Nephron progenitor cell (in vitro differentiated cells): ENCODE measurements at regions not wholly inside any gene's neighbourhood (a gene's known extent, or its start where the extent isn't known, plus 50 kb on each side); places are given as distances from the start of the nearest gene placed in this dataset.

ENCODE experiments used
- DNase-seq: peaks from one replicate; pipeline ENCODE4 v3.0.0; 2021
- H3K27ac Mint-ChIP-seq: 2 replicates; pipeline ENCODE4 v1.8.0; 2021; ENCODE audit warnings: mild to moderate bottlenecking, moderate library complexity, mixed read lengths
- H3K27me3 Mint-ChIP-seq: 2 replicates; pipeline ENCODE4 v1.8.0; 2021; ENCODE audit warnings: mild to moderate bottlenecking, low read depth, mixed read lengths; ENCODE audit not compliant: poor library complexity
- H3K36me3 Mint-ChIP-seq: 2 replicates; pipeline ENCODE4 v1.8.0; 2021; ENCODE audit warnings: low read depth, mixed read lengths
- H3K4me1 Mint-ChIP-seq: 2 replicates; pipeline ENCODE4 v1.8.0; 2021; ENCODE audit warnings: mixed read lengths
- H3K4me3 Mint-ChIP-seq: 2 replicates; pipeline ENCODE4 v1.8.0; 2021; ENCODE audit warnings: mild to moderate bottlenecking, moderate library complexity, mixed read lengths
- H3K9me3 Mint-ChIP-seq: 2 replicates; pipeline ENCODE4 v1.8.0; 2021; ENCODE audit warnings: mild to moderate bottlenecking, moderate library complexity, mixed read lengths
- CTCF ChIP-seq: fragments of 200-600 bp; sonication (generic); IDR thresholded peaks from 2 replicates; pipeline ENCODE4 v1.5.0; 2021; ENCODE audit warnings: antibody characterized with exemption

GRCh38 chr6:139970591-139970991, 596.1 kb upstream of the CITED2 start:
- H3K4me1 Mint-ChIP-seq = peaks cover 27% of the 10 kb centered on the region
- H3K9me3 Mint-ChIP-seq = peaks cover 26% of the 10 kb centered on the region
- H3K4me3 Mint-ChIP-seq = no peak overlapping the region
- H3K27me3 Mint-ChIP-seq = no peaks in the 10 kb centered on the region
- no peak for DNase-seq
- peak overlapping the region; percentile 29 for H3K27ac Mint-ChIP-seq
- TF ChIP-seq CTCF = no peak
- H3K36me3 Mint-ChIP-seq = peaks cover 10% of the 10 kb centered on the region

GRCh38 chr6:139967497-139967896, 593.0 kb upstream of the CITED2 start:
- Mint-ChIP-seq H3K27me3 (peaks cover 4% of the 10 kb centered on the region), H3K9me3 (peaks cover 26% of the 10 kb centered on the region), H3K4me1 (peaks cover 41% of the 10 kb centered on the region), H3K4me3 (no peak overlapping the region), H3K27ac (no peak overlapping the region), H3K36me3 (peaks cover 10% of the 10 kb centered on the region)
- no peak for TF ChIP-seq CTCF
- no peak for DNase-seq

GRCh38 chr6:139965393-139965792, 590.9 kb upstream of the CITED2 start:
- H3K4me3 Mint-ChIP-seq = no peak overlapping the region
- H3K27me3 Mint-ChIP-seq = peaks cover 4% of the 10 kb centered on the region
- peaks cover 54% of the 10 kb centered on the region for H3K4me1 Mint-ChIP-seq
- peaks cover 12% of the 10 kb centered on the region for H3K9me3 Mint-ChIP-seq
- no peak for DNase-seq
- no peak for TF ChIP-seq CTCF
- peak overlapping the region; percentile 63 for H3K27ac Mint-ChIP-seq
- peaks cover 10% of the 10 kb centered on the region for H3K36me3 Mint-ChIP-seq

- Mint-ChIP-seq H3K9me3 (peaks cover 6% of the 10 kb centered on the region), H3K27me3 (peaks cover 4% of the 10 kb centered on the region), H3K27ac (peak overlapping the region; percentile 63), H3K36me3 (peaks cover 7% of the 10 kb centered on the region), H3K4me3 (no peak overlapping the region), H3K4me1 (peaks cover 58% of the 10 kb centered on the region)
- TF ChIP-seq CTCF = no peak
- no peak for DNase-seq
These were observed 590.3 kb upstream of the CITED2 start for GRCh38 chr6:139964737-139965136.

GRCh38 chr6:139962654-139963347, 588.4 kb upstream of the CITED2 start:
- no peak for DNase-seq
- Mint-ChIP-seq H3K36me3 (no peaks in the 10 kb centered on the region), H3K4me3 (no peak overlapping the region), H3K4me1 (peaks cover 58% of the 10 kb centered on the region), H3K27ac (no peak overlapping the region), H3K27me3 (peaks cover 4% of the 10 kb centered on the region), H3K9me3 (no peaks in the 10 kb centered on the region)
- no peak for TF ChIP-seq CTCF

GRCh38 chr6:139961190-139961589, 586.7 kb upstream of the CITED2 start:
- Mint-ChIP-seq H3K9me3 (peaks cover under 1% of the 10 kb centered on the region), H3K27ac (no peak overlapping the region), H3K27me3 (peaks cover 4% of the 10 kb centered on the region), H3K36me3 (no peaks in the 10 kb centered on the region), H3K4me1 (peaks cover 57% of the 10 kb centered on the region), H3K4me3 (no peak overlapping the region)
- TF ChIP-seq CTCF = no peak
- DNase-seq = no peak
